ENCODE measurements at regions not wholly inside any gene's neighbourhood (a gene's known extent, or its start where the extent isn't known, plus 50 kb on each side); places are given as distances from the start of the nearest gene placed in this dataset.
"Not testable (repeated sequence)": the region's sequence is repeated elsewhere in the genome, so short reads cannot be mapped to it uniquely, and the experiment has no call there.

DNA sequence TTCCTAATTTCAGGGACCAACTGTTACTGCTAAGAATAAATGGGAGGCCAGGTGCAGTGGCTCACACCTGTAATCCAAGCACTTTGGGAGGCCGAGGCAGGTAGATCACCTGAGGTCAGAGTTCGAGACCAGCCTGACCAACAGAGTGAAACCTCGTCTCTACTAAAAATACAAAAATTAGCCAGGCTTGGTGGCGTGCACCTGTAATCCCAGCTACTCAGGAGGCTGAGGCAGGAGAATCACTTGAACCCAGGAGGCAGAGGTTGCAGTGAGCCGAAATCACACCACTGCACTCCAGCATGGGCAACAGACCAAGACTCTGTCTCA lies 95.6 kb upstream of the CHD2 start:
- ChIA-PET CTCF (interaction anchor here (0.7 to 1.2 kb wide), 2 partner anchors 113 to 117 kb away, joined by 3 read pairs; no protein-coding TSS in a partner anchor), RAD21 (ENCODE audit: low non-redundant PET in 1 of 2, low total read pairs in 2 of 2, uncharacterized antibody in 2 of 2, unreplicated experiment in 2 of 2) (interaction anchor here in 1 of 2 experiments (1.0 kb wide), 1 partner anchor 117 kb away, joined by 3 read pairs; no protein-coding TSS in a partner anchor), POLR2A (interaction anchor here (0.7 to 1.7 kb wide), 9 partner anchors 16 to 224 kb away, joined by 3 to 9 read pairs (median 5); partner anchors contain the start of gene CHD2)
- Histone ChIP-seq H3K4me2 (ENCODE audit: low read length) (peak overlapping the region; percentile 69), H3K4me1 (ENCODE audit: control insufficient read depth in 1 of 2, insufficient read depth in 2 of 2, low read length in 2 of 2) (peaks cover 68 to 93% of the 10 kb centered on the region in 2 experiments), H3K9ac (ENCODE audit: low read length) (peak overlapping the region; percentile 56), H3K27ac (ENCODE audit: low read depth, low read length) (peak overlapping the region; percentile 99)
- BruUV-seq (replicated peaks); H4K20me1 ChIP-seq (ENCODE audit: insufficient read depth); H3K27me3 ChIP-seq (ENCODE audit: insufficient read depth, low read length); H3K9me3 ChIP-seq (ENCODE audit: control insufficient read depth in 1 of 2, insufficient read depth in 1 of 2, low read depth in 1 of 2, low read length in 2 of 2); H3K36me3 ChIP-seq (ENCODE audit: control insufficient read depth in 1 of 2, insufficient read depth in 2 of 2, low read length in 2 of 2); H3K9me2 ChIP-seq (ENCODE audit: insufficient read depth); ATAC-seq; H3K79me2 ChIP-seq (ENCODE audit: insufficient read depth, low read length); DNase-seq (ENCODE audit: low read depth, low spot score); H3K4me3 ChIP-seq (replicated peaks in 1 of 2; ENCODE audit: low read depth in 1 of 2, low read length in 2 of 2); H2AFZ ChIP-seq (ENCODE audit: low read depth, low read length, poor library complexity, severe bottlenecking): not testable (repeated sequence)
- intact Hi-C loops (cut with micrococcal nuclease), result loop anchor here (1.0 to 2.0 kb wide), 2 partner anchors 16 to 100 kb away; no protein-coding TSS in a partner anchor

DNA sequence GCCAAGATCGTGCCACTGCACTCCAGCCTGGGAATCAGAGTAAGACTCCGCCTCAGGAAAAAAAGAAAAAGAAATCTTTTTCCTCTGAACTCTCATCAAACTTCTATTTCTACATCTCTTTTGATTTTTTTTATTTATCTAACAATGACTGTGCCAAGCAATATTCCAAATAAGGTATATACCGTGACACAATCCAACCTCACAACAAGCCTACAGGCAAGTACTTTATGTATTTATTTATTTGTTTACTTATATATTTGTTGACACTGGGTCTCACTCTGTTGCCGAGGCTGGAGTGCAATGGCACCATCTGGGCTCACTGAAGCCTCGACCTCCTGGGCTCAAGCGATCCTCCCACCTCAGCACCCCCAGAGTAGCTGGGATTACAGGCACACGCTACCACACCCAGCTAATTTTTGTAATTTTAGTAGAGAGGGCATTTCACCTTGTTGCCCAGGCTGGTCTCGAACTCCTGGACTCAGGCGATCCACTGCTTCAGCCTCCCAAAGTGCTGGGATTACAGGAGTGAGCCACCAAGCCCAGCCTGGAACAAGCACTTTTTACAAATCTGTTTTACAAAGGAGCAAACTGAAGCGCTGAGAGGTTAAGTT lies 94.9 kb upstream of the CHD2 start:
- no TSS peak for BruUV-seq (replicated peaks)
- Histone ChIP-seq H3K27me3 (ENCODE audit: insufficient read depth, low read length) (no peaks in the 10 kb centered on the region), H3K9me3 (ENCODE audit: control insufficient read depth in 1 of 2, insufficient read depth in 1 of 2, low read depth in 1 of 2, low read length in 2 of 2) (no peaks in the 10 kb centered on the region), H3K79me2 (ENCODE audit: insufficient read depth, low read length) (peaks cover 3% of the 10 kb centered on the region; the same call in 1 of the 2 replicates), H4K20me1 (ENCODE audit: insufficient read depth) (no peaks in the 10 kb centered on the region), H2AFZ (ENCODE audit: low read depth, low read length, poor library complexity, severe bottlenecking) (no peak overlapping the region), H3K9me2 (ENCODE audit: insufficient read depth) (no peaks in the 10 kb centered on the region), H3K27ac (ENCODE audit: low read depth, low read length) (peak overlapping the region; percentile 99), H3K36me3 (ENCODE audit: control insufficient read depth in 1 of 2, insufficient read depth in 2 of 2, low read length in 2 of 2) (no peaks in the 10 kb centered on the region), H3K4me1 (ENCODE audit: control insufficient read depth in 1 of 2, insufficient read depth in 2 of 2, low read length in 2 of 2) (peaks cover 66 to 93% of the 10 kb centered on the region in 2 experiments), H3K4me3 (replicated peaks in 1 of 2; ENCODE audit: low read depth in 1 of 2, low read length in 2 of 2) (no peak overlapping the region), H3K9ac (ENCODE audit: low read length) (no peak overlapping the region; the same call in 1 of the 2 replicates), H3K4me2 (ENCODE audit: low read length) (peak overlapping the region; percentile 69)
- ChIA-PET CTCF (interaction anchor here (1.1 kb wide), 1 partner anchor 8 kb away, joined by 3 read pairs; no protein-coding TSS in a partner anchor), RAD21 (ENCODE audit: low non-redundant PET in 1 of 2, low total read pairs in 2 of 2, uncharacterized antibody in 2 of 2, unreplicated experiment in 2 of 2) (no interaction called here), POLR2A (interaction anchor here (0.7 to 1.8 kb wide), 8 partner anchors 15 to 116 kb away, joined by 3 to 9 read pairs (median 6); partner anchors contain the start of gene CHD2)
- intact Hi-C loops (cut with micrococcal nuclease), result loop anchor here (2.0 kb wide), 1 partner anchor 16 kb away; no protein-coding TSS in a partner anchor
- ATAC-seq (no peak), DNase-seq (ENCODE audit: low read depth, low spot score) (no peak)
- TF ChIP-seq, protein P1, sequence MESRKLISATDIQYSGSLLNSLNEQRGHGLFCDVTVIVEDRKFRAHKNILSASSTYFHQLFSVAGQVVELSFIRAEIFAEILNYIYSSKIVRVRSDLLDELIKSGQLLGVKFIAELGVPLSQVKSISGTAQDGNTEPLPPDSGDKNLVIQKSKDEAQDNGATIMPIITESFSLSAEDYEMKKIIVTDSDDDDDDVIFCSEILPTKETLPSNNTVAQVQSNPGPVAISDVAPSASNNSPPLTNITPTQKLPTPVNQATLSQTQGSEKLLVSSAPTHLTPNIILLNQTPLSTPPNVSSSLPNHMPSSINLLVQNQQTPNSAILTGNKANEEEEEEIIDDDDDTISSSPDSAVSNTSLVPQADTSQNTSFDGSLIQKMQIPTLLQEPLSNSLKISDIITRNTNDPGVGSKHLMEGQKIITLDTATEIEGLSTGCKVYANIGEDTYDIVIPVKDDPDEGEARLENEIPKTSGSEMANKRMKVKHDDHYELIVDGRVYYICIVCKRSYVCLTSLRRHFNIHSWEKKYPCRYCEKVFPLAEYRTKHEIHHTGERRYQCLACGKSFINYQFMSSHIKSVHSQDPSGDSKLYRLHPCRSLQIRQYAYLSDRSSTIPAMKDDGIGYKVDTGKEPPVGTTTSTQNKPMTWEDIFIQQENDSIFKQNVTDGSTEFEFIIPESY (IDR thresholded peaks at IDR 0.05; ENCODE audit: extremely low read depth, insufficient replicate concordance, low read length), result no peak
- TF ChIP-seq JUND (IDR thresholded peaks at IDR 0.05), result no peak
- no peak for TF ChIP-seq POLR2A (IDR thresholded peaks at IDR 0.05; ENCODE audit: borderline replicate concordance, extremely low read depth, insufficient read depth, insufficient read length)
- TF ChIP-seq CEBPB (IDR thresholded peaks at IDR 0.05; ENCODE audit: low read depth), result no peak
- no peak for TF ChIP-seq CBX3 (IDR thresholded peaks at IDR 0.05; ENCODE audit: low read depth)
- no peak for TF ChIP-seq TCF7L2 (IDR thresholded peaks at IDR 0.05; ENCODE audit: borderline replicate concordance, extremely low read depth, insufficient read depth, insufficient read length)
- TF ChIP-seq SRF (IDR thresholded peaks at IDR 0.05; ENCODE audit: low read depth), result no peak
- no peak for TF ChIP-seq EGR1 (IDR thresholded peaks at IDR 0.05; ENCODE audit: low read depth)
- TF ChIP-seq, protein P2, sequence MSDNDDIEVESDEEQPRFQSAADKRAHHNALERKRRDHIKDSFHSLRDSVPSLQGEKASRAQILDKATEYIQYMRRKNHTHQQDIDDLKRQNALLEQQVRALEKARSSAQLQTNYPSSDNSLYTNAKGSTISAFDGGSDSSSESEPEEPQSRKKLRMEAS (IDR thresholded peaks at IDR 0.05), result no peak
- no peak for TF ChIP-seq ZFX (IDR thresholded peaks at IDR 0.05)

DNA sequence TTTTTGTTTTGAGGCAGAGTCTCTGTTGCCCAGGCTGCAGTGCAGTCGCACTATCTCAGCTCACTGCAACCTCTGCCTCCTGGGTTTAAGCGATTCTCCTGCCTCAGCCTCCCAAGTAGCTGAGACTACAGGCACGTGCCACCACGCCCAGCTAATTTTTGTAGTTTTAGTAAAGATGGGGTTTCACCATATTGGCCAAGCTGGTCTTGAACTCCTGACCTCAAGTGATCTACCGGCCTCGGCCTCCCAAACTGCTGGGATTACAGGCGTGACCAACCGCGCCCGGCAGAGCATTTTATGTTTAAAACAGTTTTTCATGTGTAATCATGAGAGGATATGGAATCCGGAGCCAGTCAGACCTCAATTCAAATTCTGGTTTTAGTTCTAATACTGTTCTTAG lies 94.0 kb upstream of the CHD2 start:
- ATAC-seq; H4K20me1 ChIP-seq (ENCODE audit: insufficient read depth); H3K79me2 ChIP-seq (ENCODE audit: insufficient read depth, low read length); H3K27me3 ChIP-seq (ENCODE audit: insufficient read depth, low read length); H3K4me3 ChIP-seq (replicated peaks in 1 of 2; ENCODE audit: low read depth in 1 of 2, low read length in 2 of 2); intact Hi-C loops (cut with micrococcal nuclease); H2AFZ ChIP-seq (ENCODE audit: low read depth, low read length, poor library complexity, severe bottlenecking); DNase-seq (ENCODE audit: low read depth, low spot score); H3K4me2 ChIP-seq (ENCODE audit: low read length); H3K9me2 ChIP-seq (ENCODE audit: insufficient read depth); BruUV-seq (replicated peaks); H3K9ac ChIP-seq (ENCODE audit: low read length); H3K27ac ChIP-seq (ENCODE audit: low read depth, low read length); H3K36me3 ChIP-seq (ENCODE audit: control insufficient read depth in 1 of 2, insufficient read depth in 2 of 2, low read length in 2 of 2); RAD21 ChIA-PET (ENCODE audit: low non-redundant PET in 1 of 2, low total read pairs in 2 of 2, uncharacterized antibody in 2 of 2, unreplicated experiment in 2 of 2); H3K9me3 ChIP-seq (ENCODE audit: control insufficient read depth in 1 of 2, insufficient read depth in 1 of 2, low read depth in 1 of 2, low read length in 2 of 2): not testable (repeated sequence)
- CTCF ChIA-PET, result interaction anchor here (1.1 kb wide), 1 partner anchor 9 kb away, joined by 3 read pairs; no protein-coding TSS in a partner anchor
- POLR2A ChIA-PET, result interaction anchor here (0.9 to 1.8 kb wide), 5 partner anchors 14 to 115 kb away, joined by 3 to 7 read pairs (median 6); partner anchors contain the start of gene CHD2
- peaks cover 67 to 93% of the 10 kb centered on the region in 2 experiments for H3K4me1 ChIP-seq (ENCODE audit: control insufficient read depth in 1 of 2, insufficient read depth in 2 of 2, low read length in 2 of 2)

Data from HCT116 (cell line).